ENCODE measurements at regions not wholly inside any gene's neighbourhood (a gene's known extent, or its start where the extent isn't known, plus 50 kb on each side); places are given as distances from the start of the nearest gene placed in this dataset.
"Not testable (repeated sequence)": the region's sequence is repeated elsewhere in the genome, so short reads cannot be mapped to it uniquely, and the experiment has no call there.

DNA sequence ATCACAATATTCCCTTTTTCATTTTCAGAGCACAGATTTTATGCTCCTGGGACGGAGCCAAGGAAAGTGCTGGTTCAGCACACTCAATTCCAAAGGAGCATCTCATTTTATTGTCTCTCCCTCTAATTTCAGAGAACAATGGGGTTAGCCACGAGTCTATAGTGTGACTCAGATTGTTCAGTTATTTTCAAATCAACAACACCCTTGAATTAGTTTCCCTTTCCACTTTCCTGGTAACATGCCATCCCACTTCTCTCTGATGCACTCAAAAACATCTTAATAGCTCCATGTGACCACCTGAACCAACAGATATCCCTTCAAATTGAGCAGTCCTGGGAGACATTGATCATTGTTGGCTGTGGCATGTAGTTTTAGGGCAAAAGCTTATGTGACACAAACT, 389.7 kb upstream of the MDFIC2 start:
- WGBS: 49% methylated on average over 2 of the region's 2 CpGs
- H3K27me3 ChIP-seq (ENCODE audit: control insufficient read depth in 4 of 4, insufficient read depth in 4 of 4, low read length in 3 of 4): peaks cover 0 to 16% (median 0%) of the 10 kb centered on the region in 4 donors
- no peak for TF ChIP-seq SP1 (IDR thresholded peaks at IDR 0.05)
- TF ChIP-seq, protein P1, sequence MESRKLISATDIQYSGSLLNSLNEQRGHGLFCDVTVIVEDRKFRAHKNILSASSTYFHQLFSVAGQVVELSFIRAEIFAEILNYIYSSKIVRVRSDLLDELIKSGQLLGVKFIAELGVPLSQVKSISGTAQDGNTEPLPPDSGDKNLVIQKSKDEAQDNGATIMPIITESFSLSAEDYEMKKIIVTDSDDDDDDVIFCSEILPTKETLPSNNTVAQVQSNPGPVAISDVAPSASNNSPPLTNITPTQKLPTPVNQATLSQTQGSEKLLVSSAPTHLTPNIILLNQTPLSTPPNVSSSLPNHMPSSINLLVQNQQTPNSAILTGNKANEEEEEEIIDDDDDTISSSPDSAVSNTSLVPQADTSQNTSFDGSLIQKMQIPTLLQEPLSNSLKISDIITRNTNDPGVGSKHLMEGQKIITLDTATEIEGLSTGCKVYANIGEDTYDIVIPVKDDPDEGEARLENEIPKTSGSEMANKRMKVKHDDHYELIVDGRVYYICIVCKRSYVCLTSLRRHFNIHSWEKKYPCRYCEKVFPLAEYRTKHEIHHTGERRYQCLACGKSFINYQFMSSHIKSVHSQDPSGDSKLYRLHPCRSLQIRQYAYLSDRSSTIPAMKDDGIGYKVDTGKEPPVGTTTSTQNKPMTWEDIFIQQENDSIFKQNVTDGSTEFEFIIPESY (IDR thresholded peaks at IDR 0.05): no peak
- TF ChIP-seq, protein P2, sequence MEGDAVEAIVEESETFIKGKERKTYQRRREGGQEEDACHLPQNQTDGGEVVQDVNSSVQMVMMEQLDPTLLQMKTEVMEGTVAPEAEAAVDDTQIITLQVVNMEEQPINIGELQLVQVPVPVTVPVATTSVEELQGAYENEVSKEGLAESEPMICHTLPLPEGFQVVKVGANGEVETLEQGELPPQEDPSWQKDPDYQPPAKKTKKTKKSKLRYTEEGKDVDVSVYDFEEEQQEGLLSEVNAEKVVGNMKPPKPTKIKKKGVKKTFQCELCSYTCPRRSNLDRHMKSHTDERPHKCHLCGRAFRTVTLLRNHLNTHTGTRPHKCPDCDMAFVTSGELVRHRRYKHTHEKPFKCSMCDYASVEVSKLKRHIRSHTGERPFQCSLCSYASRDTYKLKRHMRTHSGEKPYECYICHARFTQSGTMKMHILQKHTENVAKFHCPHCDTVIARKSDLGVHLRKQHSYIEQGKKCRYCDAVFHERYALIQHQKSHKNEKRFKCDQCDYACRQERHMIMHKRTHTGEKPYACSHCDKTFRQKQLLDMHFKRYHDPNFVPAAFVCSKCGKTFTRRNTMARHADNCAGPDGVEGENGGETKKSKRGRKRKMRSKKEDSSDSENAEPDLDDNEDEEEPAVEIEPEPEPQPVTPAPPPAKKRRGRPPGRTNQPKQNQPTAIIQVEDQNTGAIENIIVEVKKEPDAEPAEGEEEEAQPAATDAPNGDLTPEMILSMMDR (IDR thresholded peaks at IDR 0.05; ENCODE audit: low read depth, low read length, missing input control): no peak
- no peaks in the 10 kb centered on the region for H3K9me3 ChIP-seq (ENCODE audit: control insufficient read depth in 4 of 4, low read length in 3 of 4)
- no peak for DNase-seq (ENCODE audit: low spot score)
- no peaks in the 10 kb centered on the region for H3K36me3 ChIP-seq (ENCODE audit: control insufficient read depth in 4 of 4, insufficient read depth in 3 of 4, low read depth in 1 of 4, low read length in 3 of 4)
- H3K4me3 ChIP-seq (ENCODE audit: low read depth in 1 of 3, low read length in 3 of 3): no peak overlapping the region
- no peak overlapping the region for H3K9ac ChIP-seq (ENCODE audit: low read depth in 1 of 2, low read length in 2 of 2)
- no peaks in the 10 kb centered on the region for H3K4me1 ChIP-seq (ENCODE audit: control insufficient read depth in 4 of 4, insufficient read depth in 4 of 4, low read length in 3 of 4)
- no peak overlapping the region for H3K27ac ChIP-seq (ENCODE audit: low read depth in 1 of 2, low read length in 2 of 2)

DNA sequence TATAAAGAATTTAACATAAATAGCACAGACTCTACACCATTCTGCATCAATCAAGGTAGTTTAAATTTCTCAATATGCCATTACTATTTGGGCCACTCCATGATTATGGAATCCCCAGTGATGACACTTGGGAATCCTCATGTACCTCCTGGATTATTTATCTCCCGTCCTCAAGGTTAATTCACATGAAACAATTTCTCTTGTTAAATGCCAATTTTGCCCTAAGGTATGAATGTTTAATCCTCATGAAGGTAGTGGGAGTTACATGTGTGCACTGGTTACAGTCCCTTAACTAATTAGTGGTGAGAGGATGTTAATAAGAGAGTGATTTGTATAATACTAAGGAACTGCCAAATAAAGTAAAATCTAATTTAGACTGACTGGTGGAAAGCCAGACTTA, 372.3 kb upstream of the MDFIC2 start:
- Histone ChIP-seq H3K9me3 (ENCODE audit: control insufficient read depth in 4 of 4, low read length in 3 of 4) (no peaks in the 10 kb centered on the region), H3K4me1 (ENCODE audit: control insufficient read depth in 4 of 4, insufficient read depth in 4 of 4, low read length in 3 of 4) (no peaks in the 10 kb centered on the region), H3K4me3 (ENCODE audit: low read depth in 1 of 3, low read length in 3 of 3) (no peak overlapping the region), H3K36me3 (ENCODE audit: control insufficient read depth in 4 of 4, insufficient read depth in 3 of 4, low read depth in 1 of 4, low read length in 3 of 4) (no peaks in the 10 kb centered on the region), H3K27me3 (ENCODE audit: control insufficient read depth in 4 of 4, insufficient read depth in 4 of 4, low read length in 3 of 4) (no peaks in the 10 kb centered on the region), H3K9ac (ENCODE audit: low read depth in 1 of 2, low read length in 2 of 2) (no peak overlapping the region), H3K27ac (ENCODE audit: low read depth in 1 of 2, low read length in 2 of 2) (no peak overlapping the region)
- no peak for TF ChIP-seq EGR1 (IDR thresholded peaks at IDR 0.05; ENCODE audit: low read depth in 2 of 2)
- TF ChIP-seq JUND (IDR thresholded peaks at IDR 0.05): no peak
- TF ChIP-seq, protein P1 (IDR thresholded peaks at IDR 0.05): no peak
- TF ChIP-seq FOXA1 (IDR thresholded peaks at IDR 0.05): no peak
- no peak for TF ChIP-seq HNF4G (IDR thresholded peaks at IDR 0.05)
- TF ChIP-seq, protein P2 (IDR thresholded peaks at IDR 0.05; ENCODE audit: low read depth, low read length, missing input control): no peak
- TF ChIP-seq ATF3 (IDR thresholded peaks at IDR 0.05): no peak
- no peak for TF ChIP-seq FOXA2 (IDR thresholded peaks at IDR 0.05)
- TF ChIP-seq TAF1 (conservative IDR thresholded peaks at IDR 0.05): no peak
- DNase-seq (ENCODE audit: low spot score): no peak
- 73% methylated on average over 1 of the region's 1 CpG for WGBS

- DNase-seq (ENCODE audit: low spot score); H3K36me3 ChIP-seq (ENCODE audit: control insufficient read depth in 4 of 4, insufficient read depth in 3 of 4, low read depth in 1 of 4, low read length in 3 of 4); H3K4me1 ChIP-seq (ENCODE audit: control insufficient read depth in 4 of 4, insufficient read depth in 4 of 4, low read length in 3 of 4); H3K9me3 ChIP-seq (ENCODE audit: control insufficient read depth in 4 of 4, low read length in 3 of 4); H3K4me3 ChIP-seq (ENCODE audit: low read depth in 1 of 3, low read length in 3 of 3); H3K27me3 ChIP-seq (ENCODE audit: control insufficient read depth in 4 of 4, insufficient read depth in 4 of 4, low read length in 3 of 4); H3K9ac ChIP-seq (ENCODE audit: low read depth in 1 of 2, low read length in 2 of 2); H3K27ac ChIP-seq (ENCODE audit: low read depth in 1 of 2, low read length in 2 of 2): not testable (repeated sequence)
- 90% methylated on average over 3 of the region's 3 CpGs for WGBS
Observed at GRCh38 chr3:70675810-70676209, 363.4 kb upstream of the MDFIC2 start.

Measured in liver (tissue), 8 donors.